Panc1 (cell line): ENCODE measurements at regions not wholly inside any gene's neighbourhood (a gene's known extent, or its start where the extent isn't known, plus 50 kb on each side); places are given as distances from the start of the nearest gene placed in this dataset.

Source experiments
- ATAC-seq: fragments of 200-7000 bp; cut with Tn5 transposase; 2 replicates; pipeline ENCODE4 v1.9.1; 2020; ENCODE audit warnings: mild to moderate bottlenecking, moderate library complexity
- BruUV-seq: library from RNA; stranded (reverse); fragments of 400-500 nt; replicated peaks from 2 replicates; lab custom pipeline; 2021; lab: Mats Ljungman, UMichigan
- CTCF ChIA-PET: fragments of 300-600 bp; sonication (Branson Sonifier 250); formaldehyde crosslinking; loops from one replicate; lab custom pipeline; 2022; ENCODE audit warnings: antibody characterized with exemption; lab: Charles Lee
- POLR2A ChIA-PET: fragments of 300-600 bp; sonication (Branson Sonifier 250); formaldehyde crosslinking; loops from one replicate; lab custom pipeline; 2022; ENCODE audit warnings: antibody characterized with exemption; lab: Charles Lee
- DNase-seq: peaks from one replicate; pipeline ENCODE4 v3.0.0-alpha.2; 2010; ENCODE audit warnings: low read depth, low spot score
- H3K27ac ChIP-seq: 2 replicates; pipeline ENCODE4 v1.5.1; 2011; ENCODE audit warnings: mild to moderate bottlenecking, low read length, inconsistent platforms
- H3K27me3 ChIP-seq: fragments of 200-500 bp; sonication (Bioruptor generic); 2 replicates; pipeline ENCODE4 v1.6.0; 2014; ENCODE audit warnings: low read length, inconsistent platforms; ENCODE audit not compliant: control insufficient read depth, insufficient read depth
- H3K36me3 ChIP-seq: fragments of 200-500 bp; sonication (Bioruptor generic); 2 replicates; pipeline ENCODE4 v1.5.1; 2014; ENCODE audit warnings: inconsistent platforms, mild to moderate bottlenecking, low read length, moderate library complexity; ENCODE audit not compliant: control insufficient read depth, insufficient read depth
- H3K4me1 ChIP-seq: 2 replicates; pipeline ENCODE4 v1.5.1; 2011; ENCODE audit warnings: inconsistent platforms, mild to moderate bottlenecking, low read length, moderate library complexity; ENCODE audit not compliant: control insufficient read depth, insufficient read depth
- H3K4me3 ChIP-seq, 2 experiments: 2 replicates each; pipeline ENCODE4 v1.5.1; 2011 to 2012; ENCODE audit warnings: low read depth in 2 of 2, low read length in 2 of 2, mild to moderate bottlenecking in 2 of 2, inconsistent platforms in 1 of 2, moderate library complexity in 1 of 2
- H3K9me3 ChIP-seq: fragments of 200-500 bp; sonication (Bioruptor generic); 2 replicates; pipeline ENCODE4 v1.5.1; 2014; ENCODE audit warnings: low read depth, mild to moderate bottlenecking, inconsistent platforms, low read length, moderate library complexity; ENCODE audit not compliant: control insufficient read depth, insufficient read depth
- POLR2AphosphoS5 ChIP-seq: IDR thresholded peaks from 2 replicates; pipeline ENCODE4 v1.6.1; 2012; ENCODE audit warnings: mild to moderate bottlenecking, low read depth, low read length, moderate library complexity
- REST ChIP-seq, 2 experiments: IDR thresholded peaks; 2 replicates each; pipeline ENCODE4 v1.6.1; 2011 to 2012; ENCODE audit warnings: low read depth in 2 of 2, control low read depth in 1 of 2, low read length in 1 of 2, mild to moderate bottlenecking in 1 of 2, moderate library complexity in 1 of 2; ENCODE audit not compliant: insufficient read depth in 1 of 2
- SIN3A ChIP-seq: IDR thresholded peaks from 2 replicates; pipeline ENCODE4 v1.6.1; 2012; ENCODE audit warnings: low read depth, mild to moderate bottlenecking, low read length, moderate library complexity, borderline replicate concordance; ENCODE audit not compliant: insufficient read depth
- TCF7L2 ChIP-seq: IDR thresholded peaks from 2 replicates; pipeline ENCODE4 v1.6.1; 2011; ENCODE audit warnings: mild to moderate bottlenecking, low read depth, low read length, inconsistent platforms
- in situ Hi-C: cut with HindIII; loops from 2 replicates; pipeline ENCODE4 v1.10.0; 2016; ENCODE audit warnings: low sequenced_read_pairs, low pct_unique_long_range_greater_than_20kb
- intact Hi-C: fragments of 100-400 bp; cut with micrococcal nuclease; formaldehyde crosslinking; loops from one replicate; pipeline ENCODE4 v1.10.0; 2022; ENCODE audit not compliant: unreplicated experiment
- TF ChIP-seq, protein P1 (sequence below): fragments of 450-650 bp; IDR thresholded peaks from 2 replicates; pipeline ENCODE4 v1.5.1; 2017; ENCODE audit warnings: mild to moderate bottlenecking

- BruUV-seq: no TSS peak
- in situ Hi-C loops (no loop called here), intact Hi-C loops (no loop called here)
- Histone ChIP-seq H3K4me3 (no peak overlapping the region), H3K4me1 (no peaks in the 10 kb centered on the region), H3K9me3 (no peaks in the 10 kb centered on the region), H3K27me3 (no peaks in the 10 kb centered on the region), H3K27ac (no peak overlapping the region), H3K36me3 (no peaks in the 10 kb centered on the region)
- ChIA-PET POLR2A (no interaction called here), CTCF (no interaction called here)
- DNase-seq (no peak), ATAC-seq (no peak)
- TF ChIP-seq POLR2AphosphoS5 (no peak), SIN3A (no peak), TCF7L2 (no peak), REST (IDR thresholded peaks at IDR 0.05; ENCODE audit: insufficient read depth in 1 of 2, low read depth in 2 of 2, low read length in 1 of 2) (no peak)
- TF ChIP-seq, protein P1, sequence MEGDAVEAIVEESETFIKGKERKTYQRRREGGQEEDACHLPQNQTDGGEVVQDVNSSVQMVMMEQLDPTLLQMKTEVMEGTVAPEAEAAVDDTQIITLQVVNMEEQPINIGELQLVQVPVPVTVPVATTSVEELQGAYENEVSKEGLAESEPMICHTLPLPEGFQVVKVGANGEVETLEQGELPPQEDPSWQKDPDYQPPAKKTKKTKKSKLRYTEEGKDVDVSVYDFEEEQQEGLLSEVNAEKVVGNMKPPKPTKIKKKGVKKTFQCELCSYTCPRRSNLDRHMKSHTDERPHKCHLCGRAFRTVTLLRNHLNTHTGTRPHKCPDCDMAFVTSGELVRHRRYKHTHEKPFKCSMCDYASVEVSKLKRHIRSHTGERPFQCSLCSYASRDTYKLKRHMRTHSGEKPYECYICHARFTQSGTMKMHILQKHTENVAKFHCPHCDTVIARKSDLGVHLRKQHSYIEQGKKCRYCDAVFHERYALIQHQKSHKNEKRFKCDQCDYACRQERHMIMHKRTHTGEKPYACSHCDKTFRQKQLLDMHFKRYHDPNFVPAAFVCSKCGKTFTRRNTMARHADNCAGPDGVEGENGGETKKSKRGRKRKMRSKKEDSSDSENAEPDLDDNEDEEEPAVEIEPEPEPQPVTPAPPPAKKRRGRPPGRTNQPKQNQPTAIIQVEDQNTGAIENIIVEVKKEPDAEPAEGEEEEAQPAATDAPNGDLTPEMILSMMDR: no peak
These were observed 87.1 kb downstream of the KPNA2 start for GRCh38 chr17:68122587-68122986.

DNA sequence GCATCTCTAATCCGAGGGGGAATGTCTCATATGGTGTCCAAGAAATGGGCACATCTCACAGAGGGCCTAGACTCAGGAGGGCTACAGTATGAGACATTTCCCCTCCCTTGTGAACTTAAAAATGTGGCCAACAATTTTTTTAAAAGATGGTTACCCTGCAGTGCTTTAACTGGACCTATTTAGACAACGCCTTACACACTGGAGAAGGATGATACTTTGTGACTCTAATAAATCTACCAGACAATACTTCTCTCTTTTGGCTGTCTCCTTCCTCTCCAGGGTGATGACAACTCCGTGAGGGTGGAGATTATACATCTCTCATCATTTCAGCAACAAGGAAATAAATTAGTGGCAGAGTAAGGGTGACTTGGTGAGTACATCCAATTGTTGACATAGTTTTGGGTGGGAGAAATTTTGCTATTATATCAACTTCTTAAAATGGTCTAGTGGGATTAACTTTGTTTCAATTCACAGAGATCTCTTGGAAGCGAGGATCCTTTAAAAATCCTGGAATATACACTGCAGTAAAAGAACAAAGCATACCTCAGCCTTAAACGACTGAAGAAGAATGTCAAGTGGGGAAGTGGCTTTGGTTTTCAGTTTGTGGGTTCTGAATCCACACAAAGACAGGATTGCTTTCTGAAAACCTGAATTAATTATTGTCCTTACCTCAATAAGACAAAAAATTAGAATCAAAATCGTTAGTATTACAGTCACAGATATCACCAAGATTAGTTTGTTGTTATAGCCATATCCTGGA lies 89.8 kb downstream of the KPNA2 start:
- Histone ChIP-seq H3K27me3 (no peaks in the 10 kb centered on the region), H3K9me3 (no peaks in the 10 kb centered on the region), H3K4me1 (no peaks in the 10 kb centered on the region), H3K36me3 (no peaks in the 10 kb centered on the region), H3K4me3 (no peak overlapping the region), H3K27ac (no peak overlapping the region)
- ATAC-seq: no peak
- ChIA-PET CTCF (interaction anchor here (0.6 kb wide), 1 partner anchor 46 kb away, joined by 3 read pairs; no protein-coding TSS in a partner anchor), POLR2A (no interaction called here)
- TF ChIP-seq SIN3A (no peak), TCF7L2 (no peak)
- in situ Hi-C loops: no loop called here
- BruUV-seq: no TSS peak
- intact Hi-C loops: no loop called here
- DNase-seq: no peak

DNA sequence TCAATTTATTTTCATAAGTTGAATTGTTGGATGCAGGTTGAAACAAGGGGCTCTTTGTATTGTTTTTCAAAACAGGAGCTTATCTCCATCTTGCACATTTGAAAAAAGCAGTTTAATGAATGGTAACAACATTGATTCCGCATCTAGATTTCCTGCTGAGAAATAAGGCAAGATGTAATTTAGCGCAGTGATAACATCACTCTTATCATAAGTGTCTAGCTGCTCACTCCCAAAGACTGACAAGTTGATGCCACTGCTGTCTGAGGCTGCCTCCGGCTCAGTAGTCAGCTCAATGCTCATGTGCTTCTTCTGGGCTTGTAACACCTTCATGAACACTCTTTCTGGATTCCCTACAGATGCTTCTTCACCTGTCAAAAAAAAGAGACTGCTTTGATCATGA lies 92.4 kb downstream of the KPNA2 start:
- Histone ChIP-seq H3K9me3 (no peaks in the 10 kb centered on the region), H3K27ac (no peak overlapping the region), H3K27me3 (no peaks in the 10 kb centered on the region), H3K36me3 (no peaks in the 10 kb centered on the region), H3K4me1 (no peaks in the 10 kb centered on the region), H3K4me3 (no peak overlapping the region)
- no peak for TF ChIP-seq POLR2AphosphoS5
- no peak for TF ChIP-seq SIN3A
- TF ChIP-seq TCF7L2: no peak
- TF ChIP-seq, protein P1: no peak
- TF ChIP-seq REST (IDR thresholded peaks at IDR 0.05; ENCODE audit: insufficient read depth in 1 of 2, low read depth in 2 of 2, low read length in 1 of 2): no peak
- in situ Hi-C loops: no loop called here
- no TSS peak for BruUV-seq
- intact Hi-C loops: no loop called here
- ChIA-PET CTCF (no interaction called here), POLR2A (no interaction called here)
- DNase-seq (no peak), ATAC-seq (no peak)
